HepG2 (cell line): ENCODE measurements at regions not wholly inside any gene's neighbourhood (a gene's known extent, or its start where the extent isn't known, plus 50 kb on each side); places are given as distances from the start of the nearest gene placed in this dataset.

Experiments used
- ATAC-seq: fragments of 200-7000 bp; cut with Tn5 transposase; 3 replicates; pipeline ENCODE4 v1.9.1; 2020; ENCODE audit warnings: mild to moderate bottlenecking, moderate library complexity
- BruUV-seq: library from RNA; stranded (reverse); fragments of 400-500 nt; replicated peaks from 2 replicates; lab custom pipeline; 2021; lab: Mats Ljungman, UMichigan
- CTCF ChIA-PET: fragments of 300-600 bp; formaldehyde crosslinking; extraction: SDS; loops from one replicate; lab custom pipeline; 2021; ENCODE audit warnings: low total read pairs, inconsistent platforms, low intra/inter-chr PET ratio; lab: Yijun Ruan, JAX
- POLR2A ChIA-PET: fragments of 350-600 bp; sonication (Branson Sonifier 250); formaldehyde crosslinking; loops from one replicate; lab custom pipeline; 2020; ENCODE audit warnings: antibody characterized with exemption, inconsistent platforms; lab: Yijun Ruan, JAX
- DNase-seq: peaks from one replicate; pipeline ENCODE4 v3.0.0-alpha.2; 2015; ENCODE audit warnings: low spot score
- FAIRE-seq: peaks from 3 replicates; lab custom pipeline; 2011; peaks lifted over from hg19 to GRCh38; lab: Jason Lieb, UNC
- H2AFZ ChIP-seq: one replicate; pipeline ENCODE4 v1.6.1; 2011; ENCODE audit warnings: low read length, inconsistent platforms
- H3K27ac ChIP-seq: fragments of 300-600 bp; 3 replicates; pipeline ENCODE4 v1.8.0; 2011; ENCODE audit warnings: mixed run types, mild to moderate bottlenecking, mixed read lengths, low read length, inconsistent platforms; ENCODE audit not compliant: insufficient read depth; ENCODE audit errors: extremely low read length
- H3K27me3 ChIP-seq, 2 experiments: fragments of 200-600 bp in 1 of 2; 2 replicates in 1 of 2; 3 replicates in 1 of 2; pipeline versions ENCODE4 v1.6.0 to v1.8.0; 2011; ENCODE audit warnings: low read length in 2 of 2, mild to moderate bottlenecking in 2 of 2, moderate library complexity in 2 of 2, inconsistent platforms in 1 of 2; ENCODE audit not compliant: insufficient read depth in 2 of 2, control insufficient read depth in 1 of 2
- H3K36me3 ChIP-seq, 2 experiments: fragments of 200-600 bp in 1 of 2; replicated peaks in 1 of 2; 2 replicates in 1 of 2; 3 replicates in 1 of 2; pipeline versions ENCODE4 v1.5.1 to v1.8.0; 2011; ENCODE audit warnings: low read length in 2 of 2, inconsistent platforms in 1 of 2; ENCODE audit not compliant: insufficient read depth in 2 of 2, control insufficient read depth in 1 of 2
- H3K4me1 ChIP-seq: 2 replicates; pipeline ENCODE4 v1.5.1; 2012; ENCODE audit warnings: low read length, inconsistent platforms; ENCODE audit not compliant: insufficient read depth
- H3K4me2 ChIP-seq: 2 replicates; pipeline ENCODE4 v1.6.0; 2011; ENCODE audit warnings: low read depth, low read length, inconsistent platforms
- H3K4me3 ChIP-seq, 3 experiments: fragments of 200-600 bp in 1 of 3; sonication (generic), shearing (Covaris generic) in 1 of 3; replicated peaks in 1 of 3; 2 replicates each; pipeline ENCODE4 v1.5.1; 2011 to 2016; ENCODE audit warnings: low read length in 3 of 3, inconsistent platforms in 2 of 3, low read depth in 2 of 3, mild to moderate bottlenecking in 2 of 3, control low read depth in 1 of 3, mixed read lengths in 1 of 3; ENCODE audit not compliant: insufficient read depth in 1 of 3
- H3K79me2 ChIP-seq: one replicate; pipeline ENCODE4 v1.6.1; 2011; ENCODE audit warnings: low read length, inconsistent platforms; ENCODE audit not compliant: insufficient read depth
- H3K9ac ChIP-seq: 2 replicates; pipeline ENCODE4 v1.6.0; 2011; ENCODE audit warnings: mild to moderate bottlenecking, low read depth, low read length, inconsistent platforms; ENCODE audit not compliant: insufficient read depth
- H3K9me3 ChIP-seq: 2 replicates; pipeline ENCODE4 v1.5.1; 2012; ENCODE audit warnings: mild to moderate bottlenecking, low read length
- H4K20me1 ChIP-seq: 2 replicates; pipeline ENCODE4 v1.6.0; 2011; ENCODE audit warnings: inconsistent platforms, mild to moderate bottlenecking, low read length, moderate library complexity; ENCODE audit not compliant: insufficient read depth
- BORCS8-MEF2B ChIP-seq: sonication (generic); formaldehyde crosslinking; IDR thresholded peaks from 2 replicates; pipeline ENCODE4 v1.8.0; 2022; ENCODE audit warnings: mild to moderate bottlenecking, missing genetic modification reagents
- CHD2 ChIP-seq: IDR thresholded peaks from 2 replicates; pipeline ENCODE4 v1.6.1; 2011; ENCODE audit warnings: low read depth, low read length, improper control_type of control experiment
- HOXA3 ChIP-seq: sonication (generic); formaldehyde crosslinking; IDR thresholded peaks from 2 replicates; pipeline ENCODE4 v1.5.0; 2020; ENCODE audit warnings: missing genetic modification reagents
- JUND ChIP-seq: sonication (generic); formaldehyde crosslinking; IDR thresholded peaks from 2 replicates; pipeline ENCODE4 v1.8.0; 2022; ENCODE audit warnings: mild to moderate bottlenecking, missing genetic modification reagents
- KAT7 ChIP-seq: IDR thresholded peaks from 2 replicates; pipeline ENCODE4 v1.6.1; 2018; ENCODE audit warnings: borderline replicate concordance, missing compliant biosample characterization
- ZNF841 ChIP-seq: sonication (generic); formaldehyde crosslinking; IDR thresholded peaks from 2 replicates; pipeline ENCODE4 v1.8.1; 2023; ENCODE audit warnings: missing genetic modification reagents, borderline replicate concordance
- WGBS: methylation state at CpG from one replicate; pipeline ENCODE4 v1.1.6; 2017; ENCODE audit warnings: low lambda C conversion rate; 5-methylcytosine and 5-hydroxymethylcytosine counted together
- in situ Hi-C: cut with HindIII; loops from 2 replicates; pipeline ENCODE4 v1.10.0; 2017; ENCODE audit warnings: low pct_unique_long_range_greater_than_20kb; ENCODE audit not compliant: extremely low pct_ligation_motif_present
- intact Hi-C: fragments of 100-400 bp; cut with micrococcal nuclease; formaldehyde crosslinking; loops from one replicate; pipeline ENCODE4 v1.10.0; 2022; ENCODE audit not compliant: unreplicated experiment
- TF ChIP-seq, protein P1 (sequence below): sonication (generic); formaldehyde crosslinking; IDR thresholded peaks from 2 replicates; pipeline ENCODE4 v1.5.0; 2020; ENCODE audit warnings: missing genetic modification reagents, mild to moderate bottlenecking, borderline replicate concordance
- TF ChIP-seq, protein P2 (sequence below): IDR thresholded peaks from 2 replicates; pipeline ENCODE4 v1.6.1; 2016; ENCODE audit warnings: missing compliant biosample characterization, missing genetic modification reagents, borderline replicate concordance

DNA sequence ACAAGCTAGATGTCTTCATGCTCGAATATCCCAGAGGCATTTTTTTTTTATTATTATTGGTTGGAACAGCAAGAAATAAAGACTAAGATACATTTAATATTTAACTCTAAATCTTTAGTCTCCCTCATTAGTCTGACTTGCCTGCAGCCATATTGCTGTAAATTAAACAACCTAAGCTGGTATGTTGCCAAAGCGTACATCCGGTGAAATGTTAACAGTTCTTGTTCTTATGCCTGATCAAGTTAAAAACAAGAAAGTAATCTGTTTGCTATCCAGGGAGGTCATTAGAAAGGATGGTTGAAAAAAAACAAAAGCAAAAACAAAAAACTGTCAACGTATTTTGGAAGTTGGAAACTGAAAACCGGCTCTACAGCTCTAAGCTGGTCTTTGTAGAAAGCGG is 125.9 kb upstream of the NABP1 start:
- TF ChIP-seq, protein P1, sequence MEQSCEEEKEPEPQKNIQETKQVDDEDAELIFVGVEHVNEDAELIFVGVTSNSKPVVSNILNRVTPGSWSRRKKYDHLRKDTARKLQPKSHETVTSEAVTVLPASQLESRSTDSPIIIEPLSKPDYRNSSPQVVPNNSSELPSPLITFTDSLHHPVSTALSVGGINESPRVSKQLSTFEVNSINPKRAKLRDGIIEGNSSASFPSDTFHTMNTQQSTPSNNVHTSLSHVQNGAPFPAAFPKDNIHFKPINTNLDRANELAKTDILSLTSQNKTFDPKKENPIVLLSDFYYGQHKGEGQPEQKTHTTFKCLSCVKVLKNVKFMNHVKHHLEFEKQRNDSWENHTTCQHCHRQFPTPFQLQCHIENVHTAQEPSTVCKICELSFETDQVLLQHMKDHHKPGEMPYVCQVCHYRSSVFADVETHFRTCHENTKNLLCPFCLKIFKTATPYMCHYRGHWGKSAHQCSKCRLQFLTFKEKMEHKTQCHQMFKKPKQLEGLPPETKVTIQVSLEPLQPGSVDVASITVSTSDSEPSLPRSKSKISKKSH = no peak
- TF ChIP-seq BORCS8-MEF2B (CRISPR knock-in tag) (no peak), ZNF841 (CRISPR knock-in tag) (no peak), JUND (CRISPR knock-in tag) (no peak), KAT7 (no peak), CHD2 (no peak), HOXA3 (CRISPR knock-in tag) (no peak)
- TF ChIP-seq, protein P2, sequence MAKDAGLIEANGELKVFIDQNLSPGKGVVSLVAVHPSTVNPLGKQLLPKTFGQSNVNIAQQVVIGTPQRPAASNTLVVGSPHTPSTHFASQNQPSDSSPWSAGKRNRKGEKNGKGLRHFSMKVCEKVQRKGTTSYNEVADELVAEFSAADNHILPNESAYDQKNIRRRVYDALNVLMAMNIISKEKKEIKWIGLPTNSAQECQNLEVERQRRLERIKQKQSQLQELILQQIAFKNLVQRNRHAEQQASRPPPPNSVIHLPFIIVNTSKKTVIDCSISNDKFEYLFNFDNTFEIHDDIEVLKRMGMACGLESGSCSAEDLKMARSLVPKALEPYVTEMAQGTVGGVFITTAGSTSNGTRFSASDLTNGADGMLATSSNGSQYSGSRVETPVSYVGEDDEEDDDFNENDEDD (CRISPR knock-in tag) = no peak
- TF ChIP-seq, all 625 proteins: peak for 0
- intact Hi-C loops (no loop called here), in situ Hi-C loops (no loop called here)
- no peak overlapping the region for H3K27ac ChIP-seq
- H3K4me2 ChIP-seq = no peak overlapping the region
- no peaks in the 10 kb centered on the region for H3K36me3 ChIP-seq
- FAIRE-seq = no peak
- no peak overlapping the region for H2AFZ ChIP-seq
- ATAC-seq = no peak
- H3K4me3 ChIP-seq = no peak overlapping the region
- H3K9me3 ChIP-seq = no peaks in the 10 kb centered on the region
- no peak overlapping the region for H3K9ac ChIP-seq
- ChIA-PET CTCF (no interaction called here), POLR2A (no interaction called here)
- no peaks in the 10 kb centered on the region for H3K79me2 ChIP-seq
- H3K4me1 ChIP-seq = no peaks in the 10 kb centered on the region
- DNase-seq = no peak
- H4K20me1 ChIP-seq = no peaks in the 10 kb centered on the region
- peaks cover 0 to 7% of the 10 kb centered on the region in 2 experiments; a peak in 2 of 5 replicates for H3K27me3 ChIP-seq
- BruUV-seq = no TSS peak
- WGBS = 20% methylated on average over 6 of the region's 6 CpGs
